ENCODE measurements at regions not wholly inside any gene's neighbourhood (a gene's known extent, or its start where the extent isn't known, plus 50 kb on each side); places are given as distances from the start of the nearest gene placed in this dataset.

- no peak for TF ChIP-seq ARNTL (CRISPR knock-in tag; IDR thresholded peaks at IDR 0.05; ENCODE audit: borderline replicate concordance, low read depth)
- TF ChIP-seq RARB (CRISPR knock-in tag; IDR thresholded peaks at IDR 0.05), result no peak
These were observed 121.0 kb downstream of the MIAT start for GRCh38 chr22:26778372-26778771.
